K562 (cell line): ENCODE measurements at regions not wholly inside any gene's neighbourhood (a gene's known extent, or its start where the extent isn't known, plus 50 kb on each side); places are given as distances from the start of the nearest gene placed in this dataset.
A peak's percentile ranks its signal among the peaks of the same experiment; 100 is the strongest.

ENCODE experiments used
- BCLAF1 ChIP-seq, 2 experiments: fragments of 450-650 bp in 1 of 2; IDR thresholded peaks; 2 replicates each; pipeline ENCODE4 v1.6.1; 2011 to 2017; ENCODE audit warnings: low read depth in 2 of 2, antibody characterized with exemption in 1 of 2, borderline replicate concordance in 1 of 2, low read length in 1 of 2, mild to moderate bottlenecking in 1 of 2, mixed read lengths in 1 of 2; ENCODE audit not compliant: control insufficient read depth in 1 of 2
- CTCF ChIP-seq, 3 experiments: IDR thresholded peaks in 2 of 3; conservative IDR thresholded peaks in 1 of 3; 2 replicates each; pipeline ENCODE4 v1.5.1; 2011 to 2012; ENCODE audit warnings: low read length in 3 of 3, mild to moderate bottlenecking in 3 of 3, control low read depth in 2 of 3, improper control_type of control experiment in 1 of 3, inconsistent platforms in 1 of 3, low read depth in 1 of 3, mixed read lengths in 1 of 3, moderate library complexity in 1 of 3; ENCODE audit not compliant: insufficient read depth in 2 of 3
- GABPB1 ChIP-seq: sonication (generic); formaldehyde crosslinking; IDR thresholded peaks from 2 replicates; pipeline ENCODE4 v1.8.0; 2022; ENCODE audit warnings: mild to moderate bottlenecking, missing genetic modification reagents
- MCM2 ChIP-seq: fragments of 450-650 bp; IDR thresholded peaks from 2 replicates; pipeline ENCODE4 v1.6.1; 2017; ENCODE audit warnings: low read depth, mild to moderate bottlenecking
- NBN ChIP-seq: fragments of 450-650 bp; IDR thresholded peaks from 2 replicates; pipeline ENCODE4 v1.6.1; 2016; ENCODE audit warnings: low read depth, mild to moderate bottlenecking
- NCOA4 ChIP-seq: fragments of 450-650 bp; IDR thresholded peaks from 2 replicates; pipeline ENCODE4 v1.6.1; 2018; ENCODE audit warnings: mild to moderate bottlenecking; ENCODE audit not compliant: partially characterized antibody
- RAD21 ChIP-seq, 2 experiments: fragments of 250-450 bp in 1 of 2; fragments of 450-650 bp in 1 of 2; sonication (Bioruptor Pico) in 1 of 2; formaldehyde crosslinking in 1 of 2; IDR thresholded peaks in 1 of 2; conservative IDR thresholded peaks in 1 of 2; 2 replicates each; pipeline versions ENCODE4 v1.4.0 to v1.8.0; 2020 to 2022; ENCODE audit warnings: mild to moderate bottlenecking in 2 of 2, moderate library complexity in 1 of 2
- SMAD2 ChIP-seq: fragments of 150-350 bp; IDR thresholded peaks from 2 replicates; pipeline ENCODE4 v1.6.1; 2014; ENCODE audit warnings: low read depth, mild to moderate bottlenecking, low read length
- STAG1 ChIP-seq: sonication (generic); formaldehyde crosslinking; IDR thresholded peaks from 2 replicates; pipeline ENCODE4 v1.5.0; 2020; ENCODE audit warnings: missing genetic modification reagents, borderline replicate concordance
- STAT6 ChIP-seq: sonication (generic); formaldehyde crosslinking; IDR thresholded peaks from 2 replicates; pipeline ENCODE4 v1.8.1; 2023; ENCODE audit warnings: mild to moderate bottlenecking, missing genetic modification reagents
- ZBTB1 ChIP-seq: sonication (generic); formaldehyde crosslinking; IDR thresholded peaks from 2 replicates; pipeline ENCODE4 v1.8.1; 2023; ENCODE audit warnings: missing genetic modification reagents, low read depth, mild to moderate bottlenecking, borderline replicate concordance
- ZNF253 ChIP-seq: fragments of 250-450 bp; sonication (Bioruptor Pico); conservative IDR thresholded peaks from 2 replicates; pipeline ENCODE4 v1.6.1; 2021; ENCODE audit warnings: mild to moderate bottlenecking
- ZNF3 ChIP-seq: fragments of 250-450 bp; sonication (Bioruptor Pico); IDR thresholded peaks from 2 replicates; pipeline ENCODE4 v1.5.0; 2021; ENCODE audit warnings: mild to moderate bottlenecking, moderate library complexity
- ZNF518B ChIP-seq: fragments of 250-450 bp; sonication (Bioruptor Pico); IDR thresholded peaks from 2 replicates; pipeline ENCODE4 v1.5.0; 2021; ENCODE audit warnings: mild to moderate bottlenecking, moderate library complexity
- ZNF57 ChIP-seq: fragments of 450-650 bp; formaldehyde crosslinking; IDR thresholded peaks from 2 replicates; pipeline ENCODE4 v1.4.0; 2020; ENCODE audit warnings: mild to moderate bottlenecking, moderate library complexity

- TF ChIP-seq BCLAF1 (IDR thresholded peaks at IDR 0.05; ENCODE audit: borderline replicate concordance in 1 of 2, control insufficient read depth in 1 of 2, low read depth in 2 of 2, low read length in 1 of 2) (no peak), STAG1 (CRISPR knock-in tag) (no peak), SMAD2 (no peak), STAT6 (CRISPR knock-in tag) (no peak), MCM2 (peak; percentile 59; the same call in 1 of the 2 replicates), CTCF (IDR thresholded peaks at IDR 0.05 in 2 of 3, conservative IDR thresholded peaks at IDR 0.05 in 1 of 3; ENCODE audit: insufficient read depth in 2 of 3, low read depth in 1 of 3, low read length in 3 of 3) (no peak; a peak in 1 of 6 replicates), ZNF253 (no peak), NCOA4 (no peak), ZNF57 (no peak), NBN (peak; percentile 96), ZBTB1 (CRISPR knock-in tag) (no peak), ZNF3 (CRISPR knock-in tag) (no peak), ZNF518B (CRISPR knock-in tag) (no peak), RAD21 (CRISPR knock-in tag; conservative IDR thresholded peaks at IDR 0.05 in 1 of 2, IDR thresholded peaks at IDR 0.05 in 1 of 2) (peak; percentile 21 to 23; a peak in 2 of 4 replicates), GABPB1 (CRISPR knock-in tag) (peak; percentile 60)
Observed at GRCh38 chr4:186845137-186845842, 121.6 kb upstream of the FAT1 start (continued).
